ENCODE measurements at regions not wholly inside any gene's neighbourhood (a gene's known extent, or its start where the extent isn't known, plus 50 kb on each side); places are given as distances from the start of the nearest gene placed in this dataset.

- no peak overlapping the region for H3K27ac ChIP-seq (replicated peaks; ENCODE audit: low read length)
- H2AFZ ChIP-seq (ENCODE audit: low read length), result no peak overlapping the region
- no peaks in the 10 kb centered on the region for H3K27me3 ChIP-seq (ENCODE audit: control insufficient read depth in 3 of 3, insufficient read depth in 3 of 3, low read depth in 1 of 3, low read length in 3 of 3)
- H3K9ac ChIP-seq (ENCODE audit: low read depth, low read length, poor library complexity), result no peak overlapping the region
- H3K4me1 ChIP-seq (ENCODE audit: control insufficient read depth in 2 of 2, insufficient read depth in 1 of 2, low read depth in 1 of 2, low read length in 2 of 2), result no peaks in the 10 kb centered on the region
- H3K9me3 ChIP-seq (replicated peaks in 1 of 2; ENCODE audit: control insufficient read depth in 2 of 2, insufficient read depth in 1 of 2, low read depth in 1 of 2, low read length in 2 of 2), result no peaks in the 10 kb centered on the region
- H3K14ac ChIP-seq (ENCODE audit: low read length), result no peak overlapping the region
- no peak overlapping the region for H3K18ac ChIP-seq (ENCODE audit: low read length)
- H2AK5ac ChIP-seq (ENCODE audit: low read depth, low read length), result no peak overlapping the region
- H3K23ac ChIP-seq (ENCODE audit: low read depth, low read length, poor library complexity), result no peak overlapping the region
- H3K79me1 ChIP-seq (ENCODE audit: low read depth, low read length), result no peaks in the 10 kb centered on the region
- WGBS, 2 donors (ENCODE audit: extremely low coverage in 2 of 2, insufficient read length in 2 of 2, insufficient replicate concordance in 1 of 2), result no CpG with 5 or more reads among the region's 3 CpGs
- H4K91ac ChIP-seq (ENCODE audit: low read depth, low read length, poor library complexity), result no peak overlapping the region
- H4K8ac ChIP-seq (ENCODE audit: low read depth, low read length), result no peak overlapping the region
- no peak overlapping the region for H2BK5ac ChIP-seq (ENCODE audit: low read length)
- no peaks in the 10 kb centered on the region for H3K36me3 ChIP-seq (replicated peaks in 1 of 2; ENCODE audit: control insufficient read depth in 2 of 2, insufficient read depth in 2 of 2, low read length in 2 of 2)
- DNase-seq (ENCODE audit: low spot score), result no peak
- H2BK12ac ChIP-seq (ENCODE audit: low read length), result no peak overlapping the region
- no peak overlapping the region for H2BK120ac ChIP-seq (ENCODE audit: low read depth, low read length)
- H3K4ac ChIP-seq (ENCODE audit: low read length), result no peak overlapping the region
- H2BK15ac ChIP-seq (ENCODE audit: low read length), result no peak overlapping the region
- no peak overlapping the region for H3K4me2 ChIP-seq (ENCODE audit: insufficient read depth, low read length, poor library complexity, severe bottlenecking)
- no peak overlapping the region for H3K4me3 ChIP-seq (ENCODE audit: low read length in 2 of 2)
Measured at GRCh38 chr12:28127455-28127854, 62.8 kb upstream of the CCDC91 start.

- no peak overlapping the region for H4K8ac ChIP-seq (ENCODE audit: low read depth, low read length)
- H3K4me2 ChIP-seq (ENCODE audit: insufficient read depth, low read length, poor library complexity, severe bottlenecking), result no peak overlapping the region
- no peak overlapping the region for H2AFZ ChIP-seq (ENCODE audit: low read length)
- H2BK15ac ChIP-seq (ENCODE audit: low read length), result no peak overlapping the region
- no CpG with 5 or more reads among the region's 1 CpG for WGBS, 2 donors (ENCODE audit: extremely low coverage in 2 of 2, insufficient read length in 2 of 2, insufficient replicate concordance in 1 of 2)
- H3K4me3 ChIP-seq (ENCODE audit: low read length in 2 of 2), result no peak overlapping the region
- H3K27me3 ChIP-seq (ENCODE audit: control insufficient read depth in 3 of 3, insufficient read depth in 3 of 3, low read depth in 1 of 3, low read length in 3 of 3), result no peaks in the 10 kb centered on the region
- no peak overlapping the region for H3K9ac ChIP-seq (ENCODE audit: low read depth, low read length, poor library complexity)
- H4K91ac ChIP-seq (ENCODE audit: low read depth, low read length, poor library complexity), result no peak overlapping the region
- no peak for DNase-seq (ENCODE audit: low spot score)
- no peaks in the 10 kb centered on the region for H3K4me1 ChIP-seq (ENCODE audit: control insufficient read depth in 2 of 2, insufficient read depth in 1 of 2, low read depth in 1 of 2, low read length in 2 of 2)
- no peaks in the 10 kb centered on the region for H3K79me1 ChIP-seq (ENCODE audit: low read depth, low read length)
- H3K9me3 ChIP-seq (replicated peaks in 1 of 2; ENCODE audit: control insufficient read depth in 2 of 2, insufficient read depth in 1 of 2, low read depth in 1 of 2, low read length in 2 of 2), result no peaks in the 10 kb centered on the region
- no peak overlapping the region for H3K14ac ChIP-seq (ENCODE audit: low read length)
- no peak overlapping the region for H2BK5ac ChIP-seq (ENCODE audit: low read length)
- H3K36me3 ChIP-seq (replicated peaks in 1 of 2; ENCODE audit: control insufficient read depth in 2 of 2, insufficient read depth in 2 of 2, low read length in 2 of 2), result no peaks in the 10 kb centered on the region
- no peak overlapping the region for H2BK12ac ChIP-seq (ENCODE audit: low read length)
- H2AK5ac ChIP-seq (ENCODE audit: low read depth, low read length), result no peak overlapping the region
- no peak overlapping the region for H2BK120ac ChIP-seq (ENCODE audit: low read depth, low read length)
- H3K4ac ChIP-seq (ENCODE audit: low read length), result no peak overlapping the region
- H3K18ac ChIP-seq (ENCODE audit: low read length), result no peak overlapping the region
- no peak overlapping the region for H3K27ac ChIP-seq (replicated peaks; ENCODE audit: low read length)
- no peak overlapping the region for H3K23ac ChIP-seq (ENCODE audit: low read depth, low read length, poor library complexity)
Measured at GRCh38 chr12:28129031-28129430, 61.2 kb upstream of the CCDC91 start.

GRCh38 chr12:28130234-28130624 is 60.0 kb upstream of the CCDC91 start:
- H3K4me2 ChIP-seq (ENCODE audit: insufficient read depth, low read length, poor library complexity, severe bottlenecking), result no peak overlapping the region
- H3K9ac ChIP-seq (ENCODE audit: low read depth, low read length, poor library complexity), result no peak overlapping the region
- no peaks in the 10 kb centered on the region for H3K79me1 ChIP-seq (ENCODE audit: low read depth, low read length)
- H3K18ac ChIP-seq (ENCODE audit: low read length), result no peak overlapping the region
- H4K91ac ChIP-seq (ENCODE audit: low read depth, low read length, poor library complexity), result no peak overlapping the region
- H3K4me3 ChIP-seq (ENCODE audit: low read length in 2 of 2), result no peak overlapping the region
- H3K9me3 ChIP-seq (replicated peaks in 1 of 2; ENCODE audit: control insufficient read depth in 2 of 2, insufficient read depth in 1 of 2, low read depth in 1 of 2, low read length in 2 of 2), result no peaks in the 10 kb centered on the region
- no peak overlapping the region for H2AFZ ChIP-seq (ENCODE audit: low read length)
- no peak overlapping the region for H2AK5ac ChIP-seq (ENCODE audit: low read depth, low read length)
- no peak overlapping the region for H3K23ac ChIP-seq (ENCODE audit: low read depth, low read length, poor library complexity)
- DNase-seq (ENCODE audit: low spot score), result no peak
- H3K4ac ChIP-seq (ENCODE audit: low read length), result no peak overlapping the region
- no peaks in the 10 kb centered on the region for H3K27me3 ChIP-seq (ENCODE audit: control insufficient read depth in 3 of 3, insufficient read depth in 3 of 3, low read depth in 1 of 3, low read length in 3 of 3)
- H4K8ac ChIP-seq (ENCODE audit: low read depth, low read length), result no peak overlapping the region
- H3K4me1 ChIP-seq (ENCODE audit: control insufficient read depth in 2 of 2, insufficient read depth in 1 of 2, low read depth in 1 of 2, low read length in 2 of 2), result no peaks in the 10 kb centered on the region
- H3K14ac ChIP-seq (ENCODE audit: low read length), result no peak overlapping the region
- H2BK15ac ChIP-seq (ENCODE audit: low read length), result no peak overlapping the region
- no CpG with 5 or more reads among the region's 2 CpGs for WGBS, 2 donors (ENCODE audit: extremely low coverage in 2 of 2, insufficient read length in 2 of 2, insufficient replicate concordance in 1 of 2)
- H2BK5ac ChIP-seq (ENCODE audit: low read length), result no peak overlapping the region
- H2BK12ac ChIP-seq (ENCODE audit: low read length), result no peak overlapping the region
- H2BK120ac ChIP-seq (ENCODE audit: low read depth, low read length), result no peak overlapping the region
- no peak overlapping the region for H3K27ac ChIP-seq (replicated peaks; ENCODE audit: low read length)
- no peaks in the 10 kb centered on the region for H3K36me3 ChIP-seq (replicated peaks in 1 of 2; ENCODE audit: control insufficient read depth in 2 of 2, insufficient read depth in 2 of 2, low read length in 2 of 2)

GRCh38 chr12:28130625-28131598 is 59.3 kb upstream of the CCDC91 start:
- H3K4me2 ChIP-seq (ENCODE audit: insufficient read depth, low read length, poor library complexity, severe bottlenecking), result no peak overlapping the region
- no peaks in the 10 kb centered on the region for H3K36me3 ChIP-seq (replicated peaks in 1 of 2; ENCODE audit: control insufficient read depth in 2 of 2, insufficient read depth in 2 of 2, low read length in 2 of 2)
- no peaks in the 10 kb centered on the region for H3K9me3 ChIP-seq (replicated peaks in 1 of 2; ENCODE audit: control insufficient read depth in 2 of 2, insufficient read depth in 1 of 2, low read depth in 1 of 2, low read length in 2 of 2)
- H2BK15ac ChIP-seq (ENCODE audit: low read length), result no peak overlapping the region
- no peaks in the 10 kb centered on the region for H3K27me3 ChIP-seq (ENCODE audit: control insufficient read depth in 3 of 3, insufficient read depth in 3 of 3, low read depth in 1 of 3, low read length in 3 of 3)
- no peak for DNase-seq (ENCODE audit: low spot score)
- H3K79me1 ChIP-seq (ENCODE audit: low read depth, low read length), result no peaks in the 10 kb centered on the region
- H3K14ac ChIP-seq (ENCODE audit: low read length), result no peak overlapping the region
- no peaks in the 10 kb centered on the region for H3K4me1 ChIP-seq (ENCODE audit: control insufficient read depth in 2 of 2, insufficient read depth in 1 of 2, low read depth in 1 of 2, low read length in 2 of 2)
- no peak overlapping the region for H2BK120ac ChIP-seq (ENCODE audit: low read depth, low read length)
- H3K18ac ChIP-seq (ENCODE audit: low read length), result no peak overlapping the region
- no peak overlapping the region for H2BK5ac ChIP-seq (ENCODE audit: low read length)
- no CpG with 5 or more reads among the region's 10 CpGs for WGBS, 2 donors (ENCODE audit: extremely low coverage in 2 of 2, insufficient read length in 2 of 2, insufficient replicate concordance in 1 of 2)
- no peak overlapping the region for H3K27ac ChIP-seq (replicated peaks; ENCODE audit: low read length)
- no peak overlapping the region for H4K8ac ChIP-seq (ENCODE audit: low read depth, low read length)
- H3K4ac ChIP-seq (ENCODE audit: low read length), result no peak overlapping the region
- H4K91ac ChIP-seq (ENCODE audit: low read depth, low read length, poor library complexity), result no peak overlapping the region
- H2BK12ac ChIP-seq (ENCODE audit: low read length), result no peak overlapping the region
- H3K4me3 ChIP-seq (ENCODE audit: low read length in 2 of 2), result no peak overlapping the region
- H3K9ac ChIP-seq (ENCODE audit: low read depth, low read length, poor library complexity), result no peak overlapping the region
- no peak overlapping the region for H3K23ac ChIP-seq (ENCODE audit: low read depth, low read length, poor library complexity)
- no peak overlapping the region for H2AFZ ChIP-seq (ENCODE audit: low read length)
- H2AK5ac ChIP-seq (ENCODE audit: low read depth, low read length), result no peak overlapping the region

Data from neuronal stem cell (in vitro differentiated cells).